Endothelial cell of umbilical vein (primary cell): ENCODE measurements at regions not wholly inside any gene's neighbourhood (a gene's known extent, or its start where the extent isn't known, plus 50 kb on each side); places are given as distances from the start of the nearest gene placed in this dataset.

Source experiments
- BruUV-seq: library from RNA; stranded (reverse); fragments of 400-500 nt; replicated peaks from 2 replicates; lab custom pipeline; 2021; lab: Mats Ljungman, UMichigan
- CTCF ChIA-PET: fragments of 300-600, 350-600 bp; sonication (Branson Sonifier 250); formaldehyde crosslinking; loops from one replicate; lab custom pipeline; 2021; ENCODE audit warnings: antibody characterized with exemption, inconsistent platforms; lab: Charles Lee
- POLR2A ChIA-PET: fragments of 300-600, 350-600 bp; sonication (Branson Sonifier 250); formaldehyde crosslinking; loops from one replicate; lab custom pipeline; 2021; ENCODE audit warnings: antibody characterized with exemption, inconsistent platforms; lab: Charles Lee
- DNase-seq: peaks from one replicate; pipeline ENCODE4 v3.0.0-alpha.2; 2011; ENCODE audit warnings: low read depth, low spot score
- FAIRE-seq: peaks from 2 replicates; lab custom pipeline; 2011; peaks lifted over from hg19 to GRCh38; lab: Jason Lieb, UNC
- H2AFZ ChIP-seq: 2 replicates; pipeline ENCODE4 v1.6.0; 2012; ENCODE audit warnings: low read depth, low read length, control low read depth, inconsistent platforms
- H3K27ac ChIP-seq: 2 replicates; pipeline ENCODE4 v1.5.1; 2011; ENCODE audit warnings: low read depth, mild to moderate bottlenecking, control low read depth, low read length, moderate library complexity; ENCODE audit not compliant: insufficient read depth
- H3K27me3 ChIP-seq, 2 experiments: 2 replicates each; pipeline versions ENCODE4 v1.6.0 to v1.6.1; 2011; ENCODE audit warnings: low read length in 2 of 2, mixed read lengths in 1 of 2; ENCODE audit not compliant: control insufficient read depth in 2 of 2, insufficient read depth in 2 of 2
- H3K36me3 ChIP-seq, 2 experiments: 2 replicates in 1 of 2; 3 replicates in 1 of 2; pipeline ENCODE4 v1.5.1; 2011; ENCODE audit warnings: low read length in 2 of 2, mild to moderate bottlenecking in 1 of 2, moderate library complexity in 1 of 2; ENCODE audit not compliant: control insufficient read depth in 2 of 2, insufficient read depth in 2 of 2; ENCODE audit errors: extremely low read depth in 1 of 2
- H3K4me1 ChIP-seq: 3 replicates; pipeline ENCODE4 v1.5.1; 2011; ENCODE audit warnings: mild to moderate bottlenecking, low read length; ENCODE audit not compliant: control insufficient read depth, insufficient read depth; ENCODE audit errors: extremely low read depth
- H3K4me2 ChIP-seq: 2 replicates; pipeline ENCODE4 v1.6.1; 2011; ENCODE audit warnings: low read length, control low read depth, mixed read lengths; ENCODE audit not compliant: insufficient read depth
- H3K4me3 ChIP-seq, 3 experiments: fragments of 200-600 bp in 1 of 3; sonication (generic), shearing (Covaris generic) in 1 of 3; replicated peaks in 1 of 3; 2 replicates each; pipeline ENCODE4 v1.5.1; 2011 to 2016; ENCODE audit warnings: control low read depth in 3 of 3, low read length in 3 of 3, mild to moderate bottlenecking in 2 of 3, inconsistent platforms in 1 of 3, low read depth in 1 of 3, moderate library complexity in 1 of 3; ENCODE audit not compliant: insufficient read depth in 1 of 3
- H3K79me2 ChIP-seq: 2 replicates; pipeline ENCODE4 v1.6.0; 2012; ENCODE audit warnings: low read length, inconsistent platforms; ENCODE audit not compliant: control insufficient read depth, insufficient read depth
- H3K9ac ChIP-seq: replicated peaks from 2 replicates; pipeline ENCODE3; 2011; ENCODE audit warnings: low read length, control low read depth; ENCODE audit not compliant: insufficient read depth; ENCODE audit errors: extremely low read depth
- H3K9me1 ChIP-seq: replicated peaks from 3 replicates; pipeline ENCODE4 v1.6.0; 2011; ENCODE audit warnings: mild to moderate bottlenecking, low read length; ENCODE audit not compliant: control insufficient read depth, insufficient read depth; ENCODE audit errors: extremely low read depth
- H3K9me3 ChIP-seq: replicated peaks from 2 replicates; pipeline ENCODE4 v1.5.1; 2012; ENCODE audit warnings: low read length, inconsistent platforms; ENCODE audit not compliant: control insufficient read depth, insufficient read depth
- H4K20me1 ChIP-seq: replicated peaks from 2 replicates; pipeline ENCODE3; 2011; ENCODE audit warnings: mild to moderate bottlenecking, low read length; ENCODE audit not compliant: control insufficient read depth, insufficient read depth; ENCODE audit errors: extremely low read depth
- EZH2 ChIP-seq: IDR thresholded peaks from 2 replicates; pipeline ENCODE4 v1.6.1; 2012; ENCODE audit warnings: borderline replicate concordance, low read depth, mild to moderate bottlenecking, moderate library complexity, low read length, inconsistent platforms; ENCODE audit not compliant: severe bottlenecking
- FOS ChIP-seq: IDR thresholded peaks from 2 replicates; pipeline ENCODE4 v1.6.1; 2011; ENCODE audit warnings: mild to moderate bottlenecking, low read length, moderate library complexity, borderline replicate concordance; ENCODE audit not compliant: insufficient read depth
- GATA2 ChIP-seq: IDR thresholded peaks from 2 replicates; pipeline ENCODE4 v1.7.0; 2011; ENCODE audit warnings: low read depth, mild to moderate bottlenecking, moderate library complexity, mixed read lengths, low read length; ENCODE audit not compliant: insufficient read length, insufficient read depth
- JUN ChIP-seq: IDR thresholded peaks from 2 replicates; pipeline ENCODE4 v1.6.1; 2011; ENCODE audit warnings: borderline replicate concordance, low read depth; ENCODE audit not compliant: insufficient read length, insufficient read depth
- MYC ChIP-seq: IDR thresholded peaks from one replicate; pipeline ENCODE4 v1.6.1; 2011; ENCODE audit warnings: mild to moderate bottlenecking, low read depth, low read length
- POLR2A ChIP-seq: IDR thresholded peaks from 2 replicates; pipeline ENCODE4 v1.6.1; 2012; ENCODE audit warnings: low read depth, mild to moderate bottlenecking, control low read depth, low read length
- dilution Hi-C: fragments of 300-500 bp; cut with MboI; formaldehyde crosslinking; loops from one replicate; pipeline ENCODE4 v1.15.0; 2019; ENCODE audit warnings: low sequenced_read_pairs; ENCODE audit not compliant: extremely low pct_ligation_motif_present
- intact Hi-C: fragments of 100-400 bp; cut with micrococcal nuclease; formaldehyde crosslinking; loops from one replicate; pipeline ENCODE4 v1.10.0; 2022
- TF ChIP-seq, protein P1 (sequence below), 2 donors: IDR thresholded peaks; 1 replicate in 1 of 2; 2 replicates in 1 of 2; pipeline ENCODE4 v1.5.1; 2011; ENCODE audit warnings: low read length in 2 of 2, mild to moderate bottlenecking in 2 of 2, moderate library complexity in 2 of 2, control low read depth in 1 of 2, inconsistent platforms in 1 of 2, low read depth in 1 of 2; ENCODE audit not compliant: insufficient read depth in 1 of 2; ENCODE audit errors: extremely low read depth in 1 of 2

DNA sequence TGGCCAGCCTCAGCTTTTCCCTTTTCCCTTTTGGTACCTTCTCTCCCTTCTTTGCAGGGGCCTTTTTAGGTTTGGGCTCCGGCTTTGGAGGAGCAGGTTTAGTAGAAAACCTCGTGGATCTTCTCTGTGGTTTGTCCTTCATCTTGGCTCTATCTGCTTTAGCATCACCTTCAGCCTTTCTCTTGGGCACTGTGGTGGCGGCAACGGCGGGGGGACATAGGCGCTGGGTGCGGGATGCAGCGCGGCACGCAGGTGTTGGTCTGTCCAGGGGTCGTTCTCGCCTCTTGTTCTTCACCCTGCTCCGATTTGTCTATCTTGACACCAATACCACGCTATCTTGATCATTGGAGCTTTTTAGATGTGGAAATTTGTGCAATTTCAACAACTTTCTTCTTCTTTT, 64.5 kb upstream of the SMAD3 start:
- H3K9me1 ChIP-seq: no peaks in the 10 kb centered on the region

DNA sequence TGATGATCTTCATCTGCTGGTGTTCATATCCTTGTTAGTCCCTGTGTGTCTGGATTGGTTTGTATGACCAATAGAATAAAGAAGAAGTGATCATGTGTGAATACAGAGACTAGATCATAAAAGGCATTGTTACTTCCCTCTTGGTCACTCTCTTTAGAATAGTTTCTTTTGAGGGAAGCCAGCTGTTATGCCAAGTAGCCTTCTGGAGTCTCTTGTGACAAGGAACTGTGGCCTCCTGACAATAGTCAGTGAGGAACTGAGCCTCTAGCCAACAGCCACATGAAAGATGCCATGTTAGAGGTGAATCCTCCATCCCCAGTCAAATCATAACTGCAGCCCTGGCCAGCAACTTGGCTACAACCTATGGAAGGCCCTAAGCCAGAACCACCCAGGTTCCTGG, 63.0 kb upstream of the SMAD3 start:
- Histone ChIP-seq H3K4me3 (no peak overlapping the region), H2AFZ (no peak overlapping the region), H4K20me1 (no peaks in the 10 kb centered on the region), H3K27me3 (no peaks in the 10 kb centered on the region), H3K4me1 (peaks cover 7% of the 10 kb centered on the region), H3K27ac (no peak overlapping the region), H3K9me3 (no peaks in the 10 kb centered on the region), H3K9ac (no peak overlapping the region), H3K4me2 (no peak overlapping the region), H3K36me3 (no peaks in the 10 kb centered on the region), H3K9me1 (no peaks in the 10 kb centered on the region), H3K79me2 (no peaks in the 10 kb centered on the region)
- FAIRE-seq (no peak), DNase-seq (no peak)
- no peak for TF ChIP-seq EZH2
- no peak for TF ChIP-seq FOS
- ChIA-PET CTCF (interaction anchor here (0.7 kb wide), 1 partner anchor 23 kb away, joined by 3 read pairs; no protein-coding TSS in a partner anchor), POLR2A (no interaction called here)
- dilution Hi-C loops (no loop called here), intact Hi-C loops (no loop called here)
- BruUV-seq: no TSS peak

More for the DNA sequence above, 64.5 kb upstream of the SMAD3 start:
- Histone ChIP-seq H3K36me3 (no peaks in the 10 kb centered on the region), H4K20me1 (no peaks in the 10 kb centered on the region), H3K27ac (no peak overlapping the region), H3K9me3 (no peaks in the 10 kb centered on the region), H2AFZ (no peak overlapping the region), H3K9ac (no peak overlapping the region), H3K27me3 (no peaks in the 10 kb centered on the region), H3K4me1 (peaks cover 5% of the 10 kb centered on the region), H3K79me2 (no peaks in the 10 kb centered on the region), H3K4me3 (no peak overlapping the region), H3K4me2 (no peak overlapping the region)
- ChIA-PET CTCF (no interaction called here), POLR2A (no interaction called here)
- BruUV-seq: no TSS peak
- TF ChIP-seq FOS (no peak), GATA2 (no peak), POLR2A (no peak), JUN (no peak), MYC (no peak)
- TF ChIP-seq, protein P1, sequence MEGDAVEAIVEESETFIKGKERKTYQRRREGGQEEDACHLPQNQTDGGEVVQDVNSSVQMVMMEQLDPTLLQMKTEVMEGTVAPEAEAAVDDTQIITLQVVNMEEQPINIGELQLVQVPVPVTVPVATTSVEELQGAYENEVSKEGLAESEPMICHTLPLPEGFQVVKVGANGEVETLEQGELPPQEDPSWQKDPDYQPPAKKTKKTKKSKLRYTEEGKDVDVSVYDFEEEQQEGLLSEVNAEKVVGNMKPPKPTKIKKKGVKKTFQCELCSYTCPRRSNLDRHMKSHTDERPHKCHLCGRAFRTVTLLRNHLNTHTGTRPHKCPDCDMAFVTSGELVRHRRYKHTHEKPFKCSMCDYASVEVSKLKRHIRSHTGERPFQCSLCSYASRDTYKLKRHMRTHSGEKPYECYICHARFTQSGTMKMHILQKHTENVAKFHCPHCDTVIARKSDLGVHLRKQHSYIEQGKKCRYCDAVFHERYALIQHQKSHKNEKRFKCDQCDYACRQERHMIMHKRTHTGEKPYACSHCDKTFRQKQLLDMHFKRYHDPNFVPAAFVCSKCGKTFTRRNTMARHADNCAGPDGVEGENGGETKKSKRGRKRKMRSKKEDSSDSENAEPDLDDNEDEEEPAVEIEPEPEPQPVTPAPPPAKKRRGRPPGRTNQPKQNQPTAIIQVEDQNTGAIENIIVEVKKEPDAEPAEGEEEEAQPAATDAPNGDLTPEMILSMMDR (IDR thresholded peaks at IDR 0.05; ENCODE audit: extremely low read depth in 1 of 2, insufficient read depth in 1 of 2, low read depth in 1 of 2, low read length in 2 of 2): no peak
- DNase-seq (no peak), FAIRE-seq (no peak)
- intact Hi-C loops (no loop called here), dilution Hi-C loops (no loop called here)
